Neuronal stem cell (in vitro differentiated cells): ENCODE measurements at regions not wholly inside any gene's neighbourhood (a gene's known extent, or its start where the extent isn't known, plus 50 kb on each side); places are given as distances from the start of the nearest gene placed in this dataset.
A peak's percentile ranks its signal among the peaks of the same experiment; 100 is the strongest.

Source experiments
- DNase-seq: peaks from one replicate; pipeline ENCODE4 v3.0.0-alpha.2; 2013; ENCODE audit warnings: low spot score
- H2AFZ ChIP-seq: one replicate; pipeline ENCODE4 v1.6.1; 2013; ENCODE audit warnings: mild to moderate bottlenecking, low read length, inconsistent platforms
- H2AK5ac ChIP-seq: 2 replicates; pipeline ENCODE4 v1.6.1; 2013; ENCODE audit warnings: low read depth, mild to moderate bottlenecking, inconsistent platforms, low read length, moderate library complexity, mixed read lengths
- H2BK120ac ChIP-seq: 2 replicates; pipeline ENCODE4 v1.6.1; 2013; ENCODE audit warnings: low read depth, mild to moderate bottlenecking, inconsistent platforms, low read length, moderate library complexity, mixed read lengths
- H2BK12ac ChIP-seq: one replicate; pipeline ENCODE4 v1.6.1; 2013; ENCODE audit warnings: low read length, inconsistent platforms
- H2BK15ac ChIP-seq: 2 replicates; pipeline ENCODE4 v1.6.1; 2013; ENCODE audit warnings: mild to moderate bottlenecking, low read length, inconsistent platforms, mixed read lengths
- H2BK5ac ChIP-seq: one replicate; pipeline ENCODE4 v1.6.1; 2013; ENCODE audit warnings: inconsistent platforms, mild to moderate bottlenecking, low read length, moderate library complexity
- H3K14ac ChIP-seq: one replicate; pipeline ENCODE4 v1.6.1; 2013; ENCODE audit warnings: low read length, inconsistent platforms
- H3K18ac ChIP-seq: 2 replicates; pipeline ENCODE4 v1.6.1; 2013; ENCODE audit warnings: low read length, inconsistent platforms
- H3K23ac ChIP-seq: 2 replicates; pipeline ENCODE4 v1.6.1; 2013; ENCODE audit warnings: low read depth, mild to moderate bottlenecking, mixed read lengths, low read length, inconsistent platforms; ENCODE audit not compliant: poor library complexity
- H3K27ac ChIP-seq: replicated peaks from 3 replicates; pipeline ENCODE4 v1.5.1; 2013; ENCODE audit warnings: low read length, inconsistent platforms
- H3K27me3 ChIP-seq, 3 experiments: 2 replicates each; pipeline ENCODE4 v1.6.1; 2013; ENCODE audit warnings: low read length in 3 of 3, mild to moderate bottlenecking in 2 of 3, inconsistent platforms in 1 of 3, low read depth in 1 of 3, mixed read lengths in 1 of 3, moderate library complexity in 1 of 3; ENCODE audit not compliant: control insufficient read depth in 3 of 3, insufficient read depth in 3 of 3
- H3K36me3 ChIP-seq, 2 donors: replicated peaks in 1 of 2; 2 replicates each; pipeline ENCODE4 v1.6.1; 2013; ENCODE audit warnings: low read length in 2 of 2; ENCODE audit not compliant: control insufficient read depth in 2 of 2, insufficient read depth in 2 of 2
- H3K4ac ChIP-seq: 2 replicates; pipeline ENCODE4 v1.6.1; 2013; ENCODE audit warnings: inconsistent platforms, mild to moderate bottlenecking, low read length, moderate library complexity
- H3K4me1 ChIP-seq, 2 donors: 1 replicate in 1 of 2; 2 replicates in 1 of 2; pipeline ENCODE4 v1.6.1; 2013; ENCODE audit warnings: low read length in 2 of 2, low read depth in 1 of 2; ENCODE audit not compliant: control insufficient read depth in 2 of 2, insufficient read depth in 1 of 2
- H3K4me2 ChIP-seq: one replicate; pipeline ENCODE4 v1.6.1; 2013; ENCODE audit warnings: mild to moderate bottlenecking, low read length, inconsistent platforms; ENCODE audit not compliant: insufficient read depth, poor library complexity, severe bottlenecking
- H3K4me3 ChIP-seq, 2 donors: 2 replicates each; pipeline ENCODE4 v1.5.1; 2013; ENCODE audit warnings: low read length in 2 of 2, mild to moderate bottlenecking in 2 of 2, inconsistent platforms in 1 of 2, moderate library complexity in 1 of 2
- H3K79me1 ChIP-seq: one replicate; pipeline ENCODE4 v1.6.1; 2013; ENCODE audit warnings: low read depth, mild to moderate bottlenecking, inconsistent platforms, low read length, moderate library complexity
- H3K9ac ChIP-seq: one replicate; pipeline ENCODE4 v1.6.1; 2013; ENCODE audit warnings: mild to moderate bottlenecking, low read depth, low read length, inconsistent platforms; ENCODE audit not compliant: poor library complexity
- H3K9me3 ChIP-seq, 2 donors: replicated peaks in 1 of 2; 2 replicates each; pipeline versions ENCODE3 to v1.6.1; 2013; ENCODE audit warnings: low read length in 2 of 2, mild to moderate bottlenecking in 2 of 2, inconsistent platforms in 1 of 2, low read depth in 1 of 2, mixed read lengths in 1 of 2, moderate library complexity in 1 of 2; ENCODE audit not compliant: control insufficient read depth in 2 of 2, insufficient read depth in 1 of 2
- H4K8ac ChIP-seq: one replicate; pipeline ENCODE4 v1.6.1; 2013; ENCODE audit warnings: low read depth, mild to moderate bottlenecking, inconsistent platforms, low read length, moderate library complexity
- H4K91ac ChIP-seq: one replicate; pipeline ENCODE4 v1.6.1; 2013; ENCODE audit warnings: low read length, low read depth, mild to moderate bottlenecking, inconsistent platforms; ENCODE audit not compliant: poor library complexity
- WGBS, 2 donors: extraction: QIAGEN DNeasy Blood & Tissue Kit; methylation state at CpG; one replicate each; pipeline ENCODE4 v1.1.7; 2013; ENCODE audit warnings: missing lambda C conversion rate in 2 of 2, mixed read lengths in 1 of 2; ENCODE audit not compliant: insufficient read length in 2 of 2, insufficient replicate concordance in 1 of 2; ENCODE audit errors: extremely low coverage in 2 of 2; 5-methylcytosine and 5-hydroxymethylcytosine counted together

DNA sequence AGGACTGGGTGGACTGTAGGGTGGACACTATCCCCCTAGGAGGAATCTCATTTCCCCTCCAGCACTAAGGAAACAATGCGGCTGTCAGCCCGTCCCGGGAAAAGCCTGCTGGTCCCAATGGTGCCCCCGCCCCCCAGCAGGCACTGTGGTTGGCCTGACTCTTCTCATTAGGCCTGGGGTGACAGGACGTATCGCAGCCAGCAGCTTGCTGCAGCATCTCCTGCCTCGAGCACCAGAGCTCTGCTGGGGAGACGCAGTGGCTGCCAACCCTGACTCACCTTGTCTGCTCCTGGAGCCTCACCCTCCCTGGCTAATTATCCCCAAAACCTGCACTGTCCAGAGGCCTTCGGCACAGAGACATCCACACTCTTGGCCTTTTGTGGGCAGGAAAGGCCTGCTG lies 115.1 kb upstream of the GJB5 start:
- H3K4ac ChIP-seq: no peak overlapping the region
- H2BK5ac ChIP-seq: no peak overlapping the region
- peak overlapping the region; percentile 28 for H3K18ac ChIP-seq
- no CpG with 5 or more reads among the region's 9 CpGs for WGBS, 2 donors
- no peaks in the 10 kb centered on the region for H3K36me3 ChIP-seq
- H2BK120ac ChIP-seq: no peak overlapping the region
- no peak overlapping the region for H2AFZ ChIP-seq
- H3K9ac ChIP-seq: no peak overlapping the region
- no peak overlapping the region for H3K23ac ChIP-seq
- no peaks in the 10 kb centered on the region for H3K9me3 ChIP-seq
- peaks cover 0 to 8% of the 10 kb centered on the region in 2 donors for H3K4me1 ChIP-seq
- no peak overlapping the region for H2BK15ac ChIP-seq
- DNase-seq: no peak
- H3K27ac ChIP-seq: no peak overlapping the region
- peak overlapping the region; percentile 30 for H2BK12ac ChIP-seq
- peaks cover 0 to 8% (median 0%) of the 10 kb centered on the region in 3 experiments for H3K27me3 ChIP-seq
- peak overlapping the region; percentile 67 for H2AK5ac ChIP-seq
- H3K4me3 ChIP-seq: peak overlapping the region in 1 of 2 donors; percentile 22
- H3K14ac ChIP-seq: no peak overlapping the region
- H4K91ac ChIP-seq: no peak overlapping the region
- no peaks in the 10 kb centered on the region for H3K79me1 ChIP-seq
- no peak overlapping the region for H4K8ac ChIP-seq
- H3K4me2 ChIP-seq: no peak overlapping the region

DNA sequence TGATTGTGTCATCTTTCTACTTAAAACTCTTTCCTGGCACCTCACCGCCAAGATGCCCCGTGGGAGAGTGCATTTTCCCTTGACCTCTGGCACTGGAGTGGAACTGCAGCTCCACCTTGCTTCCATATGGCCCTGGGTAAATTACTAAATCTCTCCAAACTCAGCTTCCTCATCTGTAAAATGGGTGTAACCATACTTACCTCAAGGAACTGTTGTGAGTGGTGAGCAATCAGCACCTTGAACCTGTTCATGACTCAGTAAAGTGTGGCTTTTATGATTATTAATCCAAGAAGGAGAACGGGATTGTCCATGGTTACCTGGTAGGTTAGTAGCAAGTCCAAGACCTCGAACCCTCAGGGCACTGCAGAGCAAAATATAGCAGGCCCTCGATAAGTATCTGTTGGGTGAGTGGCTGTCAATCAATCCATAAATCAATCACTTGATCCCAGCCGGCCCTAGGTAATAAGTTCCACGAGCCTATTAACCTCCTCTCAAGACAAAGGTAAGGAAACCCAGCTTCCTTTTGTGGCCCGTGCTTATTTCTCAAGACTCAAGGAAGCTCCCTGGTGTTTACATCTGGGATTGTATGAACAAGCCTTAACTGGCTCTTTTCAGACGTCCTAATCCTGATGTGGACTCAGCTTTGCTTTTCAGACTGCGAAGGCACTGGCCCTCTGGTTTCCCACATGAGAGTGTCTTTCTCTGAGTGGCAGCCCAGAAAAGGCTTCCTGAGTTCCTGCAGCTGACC lies 114.0 kb upstream of the GJB5 start:
- H3K79me1 ChIP-seq: no peaks in the 10 kb centered on the region
- no peak overlapping the region for H4K91ac ChIP-seq
- H3K27me3 ChIP-seq: peaks cover 0 to 11% (median 0%) of the 10 kb centered on the region in 3 experiments
- H3K36me3 ChIP-seq: no peaks in the 10 kb centered on the region
- H3K18ac ChIP-seq: no peak overlapping the region
- DNase-seq: no peak
- H3K4me3 ChIP-seq: no peak overlapping the region
- H3K14ac ChIP-seq: no peak overlapping the region
- H2BK120ac ChIP-seq: no peak overlapping the region
- no peak overlapping the region for H2AK5ac ChIP-seq
- no peak overlapping the region for H2BK12ac ChIP-seq
- H3K4me2 ChIP-seq: no peak overlapping the region
- no peak overlapping the region for H3K9ac ChIP-seq
- H3K4ac ChIP-seq: no peak overlapping the region
- peaks cover 0 to 8% of the 10 kb centered on the region in 2 donors for H3K4me1 ChIP-seq
- no peak overlapping the region for H3K23ac ChIP-seq
- H2BK15ac ChIP-seq: no peak overlapping the region
- H4K8ac ChIP-seq: no peak overlapping the region
- H2BK5ac ChIP-seq: no peak overlapping the region
- no CpG with 5 or more reads among the region's 10 CpGs for WGBS, 2 donors
- H2AFZ ChIP-seq: no peak overlapping the region
- H3K27ac ChIP-seq: no peak overlapping the region
- H3K9me3 ChIP-seq: no peaks in the 10 kb centered on the region

DNA sequence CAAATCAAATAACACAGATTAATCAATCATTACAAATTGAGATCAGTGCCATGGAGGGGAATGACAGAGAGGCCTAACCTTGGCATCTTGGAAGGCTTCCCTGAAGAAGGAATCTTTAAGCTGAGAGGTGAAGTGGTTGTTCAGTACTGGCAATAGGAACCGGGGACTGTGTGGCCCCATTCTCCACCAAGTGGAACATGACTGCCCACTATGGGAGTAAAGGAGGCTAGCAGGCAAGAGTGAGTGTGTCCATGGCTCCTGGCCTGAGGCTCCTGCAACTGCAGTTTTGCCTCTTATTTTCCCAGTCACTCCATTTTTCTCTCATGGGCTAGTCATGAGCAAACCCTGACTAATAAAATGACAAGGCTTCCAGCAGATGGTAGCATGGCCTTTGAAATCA lies 112.2 kb upstream of the GJB5 start:
- no peak for DNase-seq
- H3K4me3 ChIP-seq: no peak overlapping the region

GRCh38 chr1:34645109-34645688 lies 109.6 kb upstream of the GJB5 start:
- Histone ChIP-seq H3K9ac (no peak overlapping the region), H3K9me3 (no peaks in the 10 kb centered on the region), H3K79me1 (no peaks in the 10 kb centered on the region), H2BK12ac (no peak overlapping the region), H3K4me2 (no peak overlapping the region), H3K18ac (no peak overlapping the region), H2BK120ac (no peak overlapping the region), H3K4me3 (no peak overlapping the region), H2AFZ (no peak overlapping the region), H2AK5ac (no peak overlapping the region), H3K36me3 (no peaks in the 10 kb centered on the region), H3K14ac (no peak overlapping the region), H4K91ac (no peak overlapping the region), H3K23ac (no peak overlapping the region), H4K8ac (no peak overlapping the region), H3K27me3 (peaks cover 0 to 11% (median 0%) of the 10 kb centered on the region in 3 experiments), H3K4ac (no peak overlapping the region), H2BK15ac (no peak overlapping the region), H3K27ac (no peak overlapping the region), H2BK5ac (no peak overlapping the region), H3K4me1 (peaks cover 0 to 2% of the 10 kb centered on the region in 2 donors)
- WGBS, 2 donors: no CpG with 5 or more reads among the region's 7 CpGs
- no peak for DNase-seq

More for the DNA sequence above, 112.2 kb upstream of the GJB5 start:
- peaks cover 0 to 11% (median 0%) of the 10 kb centered on the region in 3 experiments for H3K27me3 ChIP-seq
- peaks cover 0 to 8% of the 10 kb centered on the region in 2 donors for H3K4me1 ChIP-seq
- no peak overlapping the region for H2BK12ac ChIP-seq
- H2BK120ac ChIP-seq: no peak overlapping the region
- no peak overlapping the region for H3K23ac ChIP-seq
- no peak overlapping the region for H2AFZ ChIP-seq
- no peak overlapping the region for H2BK15ac ChIP-seq
- H2AK5ac ChIP-seq: no peak overlapping the region
- WGBS, 2 donors: no CpG with 5 or more reads among the region's 1 CpG
- H3K9me3 ChIP-seq: no peaks in the 10 kb centered on the region
- no peak overlapping the region for H3K18ac ChIP-seq
- no peak overlapping the region for H4K91ac ChIP-seq
- no peak overlapping the region for H2BK5ac ChIP-seq
- H3K27ac ChIP-seq: no peak overlapping the region
- no peak overlapping the region for H3K4ac ChIP-seq
- H4K8ac ChIP-seq: no peak overlapping the region
- no peaks in the 10 kb centered on the region for H3K36me3 ChIP-seq
- no peak overlapping the region for H3K14ac ChIP-seq
- no peaks in the 10 kb centered on the region for H3K79me1 ChIP-seq
- no peak overlapping the region for H3K9ac ChIP-seq
- H3K4me2 ChIP-seq: no peak overlapping the region
